ENCODE measurements at regions not wholly inside any gene's neighbourhood (a gene's known extent, or its start where the extent isn't known, plus 50 kb on each side); places are given as distances from the start of the nearest gene placed in this dataset.

- ChIA-PET CTCF (no interaction called here), POLR2A (no interaction called here)
- no peak for DNase-seq (ENCODE audit: extremely low spot score)
- TF ChIP-seq PKNOX1 (IDR thresholded peaks at IDR 0.05) (no peak), NFRKB (IDR thresholded peaks at IDR 0.05) (no peak), TARDBP (IDR thresholded peaks at IDR 0.05) (no peak), FOXK2 (IDR thresholded peaks at IDR 0.05) (no peak), L3MBTL2 (conservative IDR thresholded peaks at IDR 0.05) (no peak), LEF1 (IDR thresholded peaks at IDR 0.05; ENCODE audit: borderline replicate concordance) (no peak), FOXM1 (IDR thresholded peaks at IDR 0.05; ENCODE audit: borderline replicate concordance) (no peak), FOXA1 (IDR thresholded peaks at IDR 0.05) (no peak), BHLHE40 (IDR thresholded peaks at IDR 0.05; ENCODE audit: borderline replicate concordance) (no peak), SP1 (IDR thresholded peaks at IDR 0.05) (no peak), SUZ12 (IDR thresholded peaks at IDR 0.05) (no peak), ARNT (IDR thresholded peaks at IDR 0.05) (no peak), ZNF384 (IDR thresholded peaks at IDR 0.05) (no peak), ELF4 (IDR thresholded peaks at IDR 0.05) (no peak), HDGF (IDR thresholded peaks at IDR 0.05; ENCODE audit: borderline replicate concordance) (no peak), CTBP1 (IDR thresholded peaks at IDR 0.05; ENCODE audit: borderline replicate concordance) (no peak)
Observed at GRCh38 chr7:26510231-26510957, 218.7 kb downstream of the SNX10 start.

GRCh38 chr7:26511866-26512265, 220.2 kb downstream of the SNX10 start:
- no peak for TF ChIP-seq BHLHE40 (IDR thresholded peaks at IDR 0.05; ENCODE audit: borderline replicate concordance)
- TF ChIP-seq CTBP1 (IDR thresholded peaks at IDR 0.05; ENCODE audit: borderline replicate concordance): no peak
- no peak for TF ChIP-seq TARDBP (IDR thresholded peaks at IDR 0.05)
- no peak for TF ChIP-seq ZNF384 (IDR thresholded peaks at IDR 0.05)
- TF ChIP-seq SP1 (IDR thresholded peaks at IDR 0.05): no peak
- TF ChIP-seq LEF1 (IDR thresholded peaks at IDR 0.05; ENCODE audit: borderline replicate concordance): no peak
- TF ChIP-seq NFRKB (IDR thresholded peaks at IDR 0.05): no peak
- TF ChIP-seq ARNT (IDR thresholded peaks at IDR 0.05): no peak
- no peak for TF ChIP-seq FOXM1 (IDR thresholded peaks at IDR 0.05; ENCODE audit: borderline replicate concordance)
- no peak for TF ChIP-seq FOXK2 (IDR thresholded peaks at IDR 0.05)
- no peak for TF ChIP-seq L3MBTL2 (conservative IDR thresholded peaks at IDR 0.05)
- TF ChIP-seq ELF4 (IDR thresholded peaks at IDR 0.05): no peak
- no peak for TF ChIP-seq PKNOX1 (IDR thresholded peaks at IDR 0.05)
- TF ChIP-seq FOXA1 (IDR thresholded peaks at IDR 0.05): no peak
- POLR2A ChIA-PET: no interaction called here
- CTCF ChIA-PET: interaction anchor here (0.8 kb wide), 1 partner anchor 142 kb away, joined by 3 read pairs; no protein-coding TSS in a partner anchor
- DNase-seq (ENCODE audit: extremely low spot score): no peak

DNA sequence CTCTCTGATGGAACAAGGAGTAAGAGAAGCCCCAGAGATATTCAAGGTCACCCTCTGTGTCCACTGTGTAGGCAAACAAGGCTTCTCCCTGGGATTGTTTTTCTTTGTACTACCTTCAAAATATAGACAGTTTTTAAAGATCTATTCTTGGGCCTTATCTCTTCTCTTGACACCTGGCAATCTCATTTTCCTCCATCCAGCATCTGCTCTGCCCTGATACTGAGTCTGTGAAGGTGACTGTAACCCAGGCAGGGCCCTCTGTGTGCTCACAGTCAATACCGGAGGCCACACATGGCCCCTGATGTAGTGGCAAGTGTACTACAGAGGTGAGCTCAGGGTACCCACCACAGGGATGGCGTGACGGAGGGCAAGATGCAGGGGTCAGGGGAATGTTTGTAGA, 221.1 kb downstream of the SNX10 start:
- no peak for TF ChIP-seq FOXM1 (IDR thresholded peaks at IDR 0.05; ENCODE audit: borderline replicate concordance)
- no peak for TF ChIP-seq ARNT (IDR thresholded peaks at IDR 0.05)
- no peak for TF ChIP-seq TARDBP (IDR thresholded peaks at IDR 0.05)
- no peak for TF ChIP-seq HDGF (IDR thresholded peaks at IDR 0.05; ENCODE audit: borderline replicate concordance)
- TF ChIP-seq SUZ12 (IDR thresholded peaks at IDR 0.05): no peak
- no peak for TF ChIP-seq PKNOX1 (IDR thresholded peaks at IDR 0.05)
- TF ChIP-seq NFRKB (IDR thresholded peaks at IDR 0.05): no peak
- no peak for TF ChIP-seq ELF4 (IDR thresholded peaks at IDR 0.05)
- CTCF ChIA-PET: no interaction called here
- POLR2A ChIA-PET: no interaction called here
- no peak for DNase-seq (ENCODE audit: extremely low spot score)

DNA sequence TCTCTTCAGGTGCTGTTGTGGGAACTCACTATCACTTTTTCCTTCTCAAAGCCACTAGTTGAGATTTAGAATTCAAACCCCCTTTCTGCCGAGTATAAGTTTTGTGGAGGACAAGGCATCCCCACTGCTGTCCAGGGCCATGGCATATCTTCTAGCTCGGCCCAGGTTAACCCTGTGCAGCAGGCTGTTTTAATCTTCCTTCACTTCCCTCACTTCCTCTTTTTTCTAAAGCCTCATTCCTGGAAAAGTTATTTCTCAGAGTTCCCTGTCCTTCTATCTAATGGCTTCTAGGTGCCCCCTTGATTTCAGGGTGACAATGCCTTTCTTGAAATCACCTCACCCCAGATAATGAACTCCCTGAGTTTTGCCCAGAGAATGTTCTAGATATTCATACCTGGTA, 222.3 kb downstream of the SNX10 start:
- ChIA-PET CTCF (no interaction called here), POLR2A (no interaction called here)
- no peak for DNase-seq (ENCODE audit: extremely low spot score)
- TF ChIP-seq L3MBTL2 (conservative IDR thresholded peaks at IDR 0.05): no peak
- TF ChIP-seq TARDBP (IDR thresholded peaks at IDR 0.05): no peak
- TF ChIP-seq ZNF384 (IDR thresholded peaks at IDR 0.05): no peak
- TF ChIP-seq ELF4 (IDR thresholded peaks at IDR 0.05): no peak
- no peak for TF ChIP-seq PKNOX1 (IDR thresholded peaks at IDR 0.05)
- no peak for TF ChIP-seq NFRKB (IDR thresholded peaks at IDR 0.05)
- no peak for TF ChIP-seq FOXM1 (IDR thresholded peaks at IDR 0.05; ENCODE audit: borderline replicate concordance)

DNA sequence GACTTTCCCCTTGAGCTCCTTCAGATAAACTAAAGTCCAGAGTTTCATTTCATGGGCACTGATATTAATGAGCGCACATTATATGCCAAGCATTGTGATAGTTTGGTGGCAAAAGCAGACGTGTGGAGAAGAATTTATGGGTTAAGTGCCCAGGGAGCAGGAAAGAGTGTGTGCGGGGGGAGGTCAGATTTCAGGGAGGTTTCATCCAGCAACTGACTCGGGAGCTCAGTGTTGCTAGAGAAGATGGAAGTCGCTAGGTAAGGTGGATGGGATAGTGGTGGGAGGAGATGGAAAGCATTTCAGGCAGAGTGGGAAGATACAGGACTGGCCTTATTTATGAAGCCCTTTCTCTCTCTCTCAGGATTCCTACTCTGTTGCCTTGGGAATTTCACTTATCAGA, 223.0 kb downstream of the SNX10 start:
- TF ChIP-seq PKNOX1 (IDR thresholded peaks at IDR 0.05) (no peak), CTBP1 (IDR thresholded peaks at IDR 0.05; ENCODE audit: borderline replicate concordance) (no peak), SP1 (IDR thresholded peaks at IDR 0.05) (no peak), ZNF384 (IDR thresholded peaks at IDR 0.05) (no peak), ARNT (IDR thresholded peaks at IDR 0.05) (no peak), FOXM1 (IDR thresholded peaks at IDR 0.05; ENCODE audit: borderline replicate concordance) (no peak), TARDBP (IDR thresholded peaks at IDR 0.05) (no peak), L3MBTL2 (conservative IDR thresholded peaks at IDR 0.05) (no peak), HDGF (IDR thresholded peaks at IDR 0.05; ENCODE audit: borderline replicate concordance) (no peak), SUZ12 (IDR thresholded peaks at IDR 0.05) (no peak), FOXK2 (IDR thresholded peaks at IDR 0.05) (no peak), ELF4 (IDR thresholded peaks at IDR 0.05) (no peak), NFRKB (IDR thresholded peaks at IDR 0.05) (no peak), FOXA1 (IDR thresholded peaks at IDR 0.05) (no peak), BHLHE40 (IDR thresholded peaks at IDR 0.05; ENCODE audit: borderline replicate concordance) (no peak), LEF1 (IDR thresholded peaks at IDR 0.05; ENCODE audit: borderline replicate concordance) (no peak)
- ChIA-PET POLR2A (no interaction called here), CTCF (interaction anchor here (0.6 kb wide), 1 partner anchor 21 kb away, joined by 3 read pairs; no protein-coding TSS in a partner anchor)
- DNase-seq (ENCODE audit: extremely low spot score): no peak

All from HEK293T (cell line).